Esophagus mucosa (tissue), 1 donor: ENCODE measurements at regions not wholly inside any gene's neighbourhood (a gene's known extent, or its start where the extent isn't known, plus 50 kb on each side); places are given as distances from the start of the nearest gene placed in this dataset.

ENCODE experiments used
- ATAC-seq: fragments of 200-7000 bp; cut with Tn5 transposase; one replicate; pipeline ENCODE4 v1.9.1; 2020
- donor health status: DM: yes; HTN: yes; CAD: no.

- ATAC-seq = peak; percentile 48
Observed at GRCh38 chr18:24530630-24531111, 70.2 kb downstream of the HRH4 start.

GRCh38 chr18:24534271-24534670, 73.8 kb downstream of the HRH4 start:
- no peak for ATAC-seq

- ATAC-seq = no peak
Observed at GRCh38 chr18:24534737-24535136, 74.3 kb downstream of the HRH4 start.

GRCh38 chr18:24535527-24536295, 75.3 kb downstream of the HRH4 start:
- ATAC-seq = no peak

GRCh38 chr18:24536326-24536725, 75.9 kb downstream of the HRH4 start:
- no peak for ATAC-seq

- ATAC-seq = no peak
Observed at GRCh38 chr18:24536834-24537233, 76.4 kb downstream of the HRH4 start.

GRCh38 chr18:24538414-24539264, 78.2 kb downstream of the HRH4 start:
- ATAC-seq = no peak

- no peak for ATAC-seq
Observed at GRCh38 chr18:24539866-24540617, 79.6 kb downstream of the HRH4 start.

GRCh38 chr18:24540896-24541295, 80.5 kb downstream of the HRH4 start:
- ATAC-seq = no peak

- no peak for ATAC-seq
Observed at GRCh38 chr18:24543086-24543794, 82.8 kb downstream of the HRH4 start.

- peak; percentile 48 for ATAC-seq
Observed at GRCh38 chr18:24543795-24544498, 83.5 kb downstream of the HRH4 start.

GRCh38 chr18:24544949-24545348, 84.5 kb downstream of the HRH4 start:
- ATAC-seq = no peak

- ATAC-seq = no peak
Observed at GRCh38 chr18:24545651-24546050, 85.2 kb downstream of the HRH4 start.

GRCh38 chr18:24546307-24546706, 85.9 kb downstream of the HRH4 start:
- no peak for ATAC-seq

- no peak for ATAC-seq
Observed at GRCh38 chr18:24548583-24548982, 88.1 kb downstream of the HRH4 start.

- ATAC-seq = no peak
Observed at GRCh38 chr18:24552218-24552617, 91.8 kb downstream of the HRH4 start.

- ATAC-seq = no peak
Observed at GRCh38 chr18:24553571-24554285, 93.3 kb downstream of the HRH4 start.

GRCh38 chr18:24558403-24558802, 98.0 kb downstream of the HRH4 start:
- no peak for ATAC-seq

GRCh38 chr18:24559526-24559925, 99.1 kb downstream of the HRH4 start:
- no peak for ATAC-seq

- ATAC-seq = no peak
Observed at GRCh38 chr18:24560511-24560981, 100.1 kb downstream of the HRH4 start.
